Hematopoietic multipotent progenitor cell (in vitro differentiated cells): ENCODE measurements at regions not wholly inside any gene's neighbourhood (a gene's known extent, or its start where the extent isn't known, plus 50 kb on each side); places are given as distances from the start of the nearest gene placed in this dataset.
"Not testable (repeated sequence)": the region's sequence is repeated elsewhere in the genome, so short reads cannot be mapped to it uniquely, and the experiment has no call there.

Experiments
- DNase-seq, 3 donors: peaks; one replicate each; pipeline ENCODE4 v3.0.0-alpha.2; 2011 to 2015; ENCODE audit warnings: low read depth in 2 of 3, low spot score in 2 of 3

GRCh38 chr15:88994286-88994685, 81.1 kb upstream of the MFGE8 start:
- DNase-seq = no peak

GRCh38 chr15:88995449-88995848, 82.3 kb upstream of the MFGE8 start:
- no peak for DNase-seq

GRCh38 chr15:88997531-88997930, 84.4 kb upstream of the MFGE8 start:
- DNase-seq = no peak

- DNase-seq = no peak
Observed at GRCh38 chr15:88998980-88999713, 86.0 kb upstream of the MFGE8 start.

GRCh38 chr15:89001708-89002275, 86.5 kb upstream of the ABHD2 start:
- DNase-seq = not testable (repeated sequence)

GRCh38 chr15:89002281-89002761, 85.9 kb upstream of the ABHD2 start:
- peak in 2 of 3 donors; percentile 22 to 30 for DNase-seq

GRCh38 chr15:89002830-89003229, 85.4 kb upstream of the ABHD2 start:
- no peak for DNase-seq

GRCh38 chr15:89003865-89004725, 84.2 kb upstream of the ABHD2 start:
- no peak for DNase-seq

- no peak for DNase-seq
Observed at GRCh38 chr15:89004726-89005030, 83.6 kb upstream of the ABHD2 start.

GRCh38 chr15:89007527-89007926, 80.7 kb upstream of the ABHD2 start:
- not testable (repeated sequence) for DNase-seq

GRCh38 chr15:89007989-89008388, 80.3 kb upstream of the ABHD2 start:
- DNase-seq = no peak

GRCh38 chr15:89009080-89009479, 79.2 kb upstream of the ABHD2 start:
- no peak for DNase-seq

- DNase-seq = no peak
Observed at GRCh38 chr15:89015412-89016097, 72.7 kb upstream of the ABHD2 start.

- DNase-seq = no peak
Observed at GRCh38 chr15:89016549-89017041, 71.7 kb upstream of the ABHD2 start.

- DNase-seq = peak; percentile 67 to 88 (median 73)
Observed at GRCh38 chr15:89017370-89018066, 70.7 kb upstream of the ABHD2 start.

- no peak for DNase-seq
Observed at GRCh38 chr15:89018207-89018606, 70.0 kb upstream of the ABHD2 start.

- no peak for DNase-seq
Observed at GRCh38 chr15:89019436-89019835, 68.8 kb upstream of the ABHD2 start.

- peak in 1 of 3 donors; percentile 32 for DNase-seq
Observed at GRCh38 chr15:89021224-89021623, 67.0 kb upstream of the ABHD2 start.

- DNase-seq = not testable (repeated sequence)
Observed at GRCh38 chr15:89021886-89022285, 66.4 kb upstream of the ABHD2 start.

GRCh38 chr15:89023311-89023961, 64.8 kb upstream of the ABHD2 start:
- DNase-seq = no peak
